ENCODE measurements at regions not wholly inside any gene's neighbourhood (a gene's known extent, or its start where the extent isn't known, plus 50 kb on each side); places are given as distances from the start of the nearest gene placed in this dataset.

DNA sequence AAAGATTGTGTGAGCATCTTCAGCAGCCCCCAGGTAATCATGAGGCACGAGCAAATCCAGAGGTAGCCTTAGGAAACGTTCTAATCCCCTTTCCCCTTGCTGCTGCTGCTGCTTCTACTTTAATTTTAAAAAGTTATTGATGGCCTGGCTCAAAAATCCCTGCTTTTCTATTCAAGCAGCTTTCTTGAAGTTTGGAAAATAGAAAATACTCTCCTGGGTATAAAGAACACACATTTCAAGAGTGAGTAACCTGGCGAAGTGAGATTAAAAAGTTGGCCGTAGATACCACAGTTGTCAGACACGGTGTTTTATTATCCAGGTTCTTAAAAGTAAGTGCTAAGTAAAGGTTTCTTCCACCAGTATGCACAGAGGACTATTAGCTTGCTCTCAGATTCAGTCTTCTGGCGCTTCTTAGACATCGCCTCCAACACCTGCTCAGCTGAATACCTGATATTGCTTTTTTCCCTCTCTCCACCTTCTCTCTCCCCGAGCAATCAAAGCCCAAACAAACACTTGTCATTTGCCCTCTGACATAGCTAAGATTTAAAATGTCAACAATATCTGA, 150.7 kb downstream of the EDN3 start:
- Histone ChIP-seq H3K9ac (ENCODE audit: low read depth, low read length) (no peak overlapping the region), H2BK5ac (ENCODE audit: low read depth, low read length, poor library complexity, severe bottlenecking) (no peak overlapping the region), H3K23ac (ENCODE audit: low read depth, low read length) (no peak overlapping the region), H2BK120ac (ENCODE audit: low read depth, low read length) (no peak overlapping the region), H3K79me1 (ENCODE audit: low read depth in 1 of 2, low read length in 2 of 2) (no peaks in the 10 kb centered on the region), H3K36me3 (ENCODE audit: control insufficient read depth, insufficient read depth, low read length) (no peaks in the 10 kb centered on the region), H3K4me2 (ENCODE audit: low read depth, low read length) (no peak overlapping the region), H4K91ac (ENCODE audit: insufficient read depth, low read depth, low read length) (no peak overlapping the region), H3K18ac (ENCODE audit: low read depth, low read length) (no peak overlapping the region), H2AK9ac (replicated peaks; ENCODE audit: low read depth, low read length, poor library complexity) (no peak overlapping the region), H3K4me3 (ENCODE audit: insufficient read depth, low read depth, low read length) (no peak overlapping the region), H3K9me1 (ENCODE audit: insufficient read depth, low read length) (no peaks in the 10 kb centered on the region), H3K4ac (ENCODE audit: low read depth, low read length) (no peak overlapping the region), H3K56ac (ENCODE audit: extremely low read depth, insufficient read depth, low read length) (no peak overlapping the region), H3K14ac (replicated peaks; ENCODE audit: low read depth, low read length) (no peak overlapping the region), H3K27ac (ENCODE audit: insufficient read depth, low read length) (no peak overlapping the region), H3K4me1 (ENCODE audit: control insufficient read depth, insufficient read depth, low read length) (no peaks in the 10 kb centered on the region), H3K27me3 (ENCODE audit: control insufficient read depth, insufficient read depth, low read length) (no peaks in the 10 kb centered on the region), H4K8ac (ENCODE audit: low read depth in 2 of 2, low read length in 2 of 2) (no peak overlapping the region), H2BK15ac (ENCODE audit: low read depth, low read length) (no peak overlapping the region), H2AK5ac (ENCODE audit: low read depth, low read length) (no peak overlapping the region), H4K5ac (ENCODE audit: low read depth, low read length) (no peak overlapping the region), H4K20me1 (ENCODE audit: insufficient read depth, low read length) (no peaks in the 10 kb centered on the region), H3K9me3 (ENCODE audit: control insufficient read depth, insufficient read depth, low read length) (no peaks in the 10 kb centered on the region), H2BK20ac (ENCODE audit: low read depth, low read length) (no peak overlapping the region), H2AFZ (replicated peaks; ENCODE audit: low read length, poor library complexity) (no peak overlapping the region)
- dilution Hi-C loops (cut with HindIII; ENCODE audit: low sequenced_read_pairs, unreplicated experiment), result no loop called here
- POLR2A ChIA-PET (ENCODE audit: unreplicated experiment), result no interaction called here
- CTCF ChIA-PET, result no interaction called here
- no peak for DNase-seq
- ATAC-seq (ENCODE audit: low read depth), result no peak
- in situ Hi-C loops (cut with MboI; ENCODE audit: low sequenced_read_pairs), result no loop called here
- TF ChIP-seq CHD1 (IDR thresholded peaks at IDR 0.05; ENCODE audit: low read depth, low read length) (no peak), SMC3 (IDR thresholded peaks at IDR 0.05; ENCODE audit: low read depth, low read length) (no peak), NFE2L2 (IDR thresholded peaks at IDR 0.05; ENCODE audit: low read depth, low read length) (no peak), MAZ (IDR thresholded peaks at IDR 0.05; ENCODE audit: borderline replicate concordance, low read depth, low read length) (no peak), RFX5 (IDR thresholded peaks at IDR 0.05; ENCODE audit: low read depth, low read length) (no peak), RAD21 (IDR thresholded peaks at IDR 0.05; ENCODE audit: low read length) (no peak), MXI1 (IDR thresholded peaks at IDR 0.05; ENCODE audit: borderline replicate concordance, low read depth, low read length) (no peak), CEBPB (IDR thresholded peaks at IDR 0.05; ENCODE audit: low read depth, low read length) (no peak), RCOR1 (IDR thresholded peaks at IDR 0.05; ENCODE audit: insufficient replicate concordance, low read length) (no peak), POLR2A (IDR thresholded peaks at IDR 0.05; ENCODE audit: low read depth, low read length) (no peak), FOS (IDR thresholded peaks at IDR 0.05; ENCODE audit: low read depth, low read length) (no peak), MAFK (IDR thresholded peaks at IDR 0.05; ENCODE audit: low read depth, low read length) (no peak)
- TF ChIP-seq, protein P1, sequence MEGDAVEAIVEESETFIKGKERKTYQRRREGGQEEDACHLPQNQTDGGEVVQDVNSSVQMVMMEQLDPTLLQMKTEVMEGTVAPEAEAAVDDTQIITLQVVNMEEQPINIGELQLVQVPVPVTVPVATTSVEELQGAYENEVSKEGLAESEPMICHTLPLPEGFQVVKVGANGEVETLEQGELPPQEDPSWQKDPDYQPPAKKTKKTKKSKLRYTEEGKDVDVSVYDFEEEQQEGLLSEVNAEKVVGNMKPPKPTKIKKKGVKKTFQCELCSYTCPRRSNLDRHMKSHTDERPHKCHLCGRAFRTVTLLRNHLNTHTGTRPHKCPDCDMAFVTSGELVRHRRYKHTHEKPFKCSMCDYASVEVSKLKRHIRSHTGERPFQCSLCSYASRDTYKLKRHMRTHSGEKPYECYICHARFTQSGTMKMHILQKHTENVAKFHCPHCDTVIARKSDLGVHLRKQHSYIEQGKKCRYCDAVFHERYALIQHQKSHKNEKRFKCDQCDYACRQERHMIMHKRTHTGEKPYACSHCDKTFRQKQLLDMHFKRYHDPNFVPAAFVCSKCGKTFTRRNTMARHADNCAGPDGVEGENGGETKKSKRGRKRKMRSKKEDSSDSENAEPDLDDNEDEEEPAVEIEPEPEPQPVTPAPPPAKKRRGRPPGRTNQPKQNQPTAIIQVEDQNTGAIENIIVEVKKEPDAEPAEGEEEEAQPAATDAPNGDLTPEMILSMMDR (conservative IDR thresholded peaks at IDR 0.05; ENCODE audit: low read depth, low read length), result no peak
- TF ChIP-seq, protein P2, sequence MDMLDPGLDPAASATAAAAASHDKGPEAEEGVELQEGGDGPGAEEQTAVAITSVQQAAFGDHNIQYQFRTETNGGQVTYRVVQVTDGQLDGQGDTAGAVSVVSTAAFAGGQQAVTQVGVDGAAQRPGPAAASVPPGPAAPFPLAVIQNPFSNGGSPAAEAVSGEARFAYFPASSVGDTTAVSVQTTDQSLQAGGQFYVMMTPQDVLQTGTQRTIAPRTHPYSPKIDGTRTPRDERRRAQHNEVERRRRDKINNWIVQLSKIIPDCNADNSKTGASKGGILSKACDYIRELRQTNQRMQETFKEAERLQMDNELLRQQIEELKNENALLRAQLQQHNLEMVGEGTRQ (IDR thresholded peaks at IDR 0.05; ENCODE audit: low read depth, low read length), result no peak
- TF ChIP-seq, protein P3, sequence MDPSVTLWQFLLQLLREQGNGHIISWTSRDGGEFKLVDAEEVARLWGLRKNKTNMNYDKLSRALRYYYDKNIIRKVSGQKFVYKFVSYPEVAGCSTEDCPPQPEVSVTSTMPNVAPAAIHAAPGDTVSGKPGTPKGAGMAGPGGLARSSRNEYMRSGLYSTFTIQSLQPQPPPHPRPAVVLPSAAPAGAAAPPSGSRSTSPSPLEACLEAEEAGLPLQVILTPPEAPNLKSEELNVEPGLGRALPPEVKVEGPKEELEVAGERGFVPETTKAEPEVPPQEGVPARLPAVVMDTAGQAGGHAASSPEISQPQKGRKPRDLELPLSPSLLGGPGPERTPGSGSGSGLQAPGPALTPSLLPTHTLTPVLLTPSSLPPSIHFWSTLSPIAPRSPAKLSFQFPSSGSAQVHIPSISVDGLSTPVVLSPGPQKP (IDR thresholded peaks at IDR 0.05; ENCODE audit: borderline replicate concordance, low read depth, low read length), result no peak
- BruUV-seq (replicated peaks), result no TSS peak
- intact Hi-C loops (cut with micrococcal nuclease), result no loop called here
- WGBS, 2 experiments (ENCODE audit: extremely low coverage in 2 of 2, insufficient read length in 1 of 2), result no CpG with 5 or more reads among the region's 8 CpGs
